Adrenal gland (tissue), 5 donors: ENCODE measurements at regions not wholly inside any gene's neighbourhood (a gene's known extent, or its start where the extent isn't known, plus 50 kb on each side); places are given as distances from the start of the nearest gene placed in this dataset.

Experiments used
- CTCF ChIP-seq, 6 experiments: fragments of 450-650 bp in 4 of 6; fragments of 200-600 bp in 2 of 6; sonication (generic) in 1 of 6; IDR thresholded peaks; 1 replicate in 5 of 6; 2 replicates in 1 of 6; pipeline versions ENCODE4 v1.5.1 to v1.8.0; 2016 to 2021; ENCODE audit warnings: antibody characterized with exemption in 6 of 6, mild to moderate bottlenecking in 2 of 6, moderate library complexity in 1 of 6
- POLR2A ChIP-seq, 2 donors: fragments of 450-650 bp; IDR thresholded peaks; one replicate each; pipeline ENCODE4 v1.6.1; 2017; ENCODE audit warnings: antibody characterized with exemption in 2 of 2, mild to moderate bottlenecking in 2 of 2, moderate library complexity in 1 of 2
- donor health status: DM: no; HTN: no; CAD: no.

- TF ChIP-seq CTCF (IDR thresholded peaks at IDR 0.05) (no peak), POLR2A (IDR thresholded peaks at IDR 0.05) (no peak)
Measured at GRCh38 chr20:60761056-60761455, 491.0 kb upstream of the CDH4 start.
